GM21515 (cell line): ENCODE measurements at regions not wholly inside any gene's neighbourhood (a gene's known extent, or its start where the extent isn't known, plus 50 kb on each side); places are given as distances from the start of the nearest gene placed in this dataset.
"Not testable (repeated sequence)": the region's sequence is repeated elsewhere in the genome, so short reads cannot be mapped to it uniquely, and the experiment has no call there.

Source experiments
- ATAC-seq: cut with Tn5 transposase; IDR thresholded peaks from one replicate; pipeline ENCODE4 v1.9.1; 2021; ENCODE audit not compliant: unreplicated experiment

GRCh38 chr6:12542319-12543115 lies 174.1 kb upstream of the PHACTR1 start:
- ATAC-seq: not testable (repeated sequence)

- no peak for ATAC-seq
These were observed 172.6 kb upstream of the PHACTR1 start for GRCh38 chr6:12543953-12544352.

GRCh38 chr6:12544821-12545565 lies 171.6 kb upstream of the PHACTR1 start:
- ATAC-seq: no peak

- ATAC-seq: no peak
These were observed 170.8 kb upstream of the PHACTR1 start for GRCh38 chr6:12545619-12546409.

GRCh38 chr6:12546410-12547002 lies 170.1 kb upstream of the PHACTR1 start:
- no peak for ATAC-seq

GRCh38 chr6:12548526-12548925 lies 168.0 kb upstream of the PHACTR1 start:
- ATAC-seq: no peak

- ATAC-seq: not testable (repeated sequence)
These were observed 167.1 kb upstream of the PHACTR1 start for GRCh38 chr6:12549445-12549844.

GRCh38 chr6:12554820-12555219 lies 161.7 kb upstream of the PHACTR1 start:
- ATAC-seq: not testable (repeated sequence)

GRCh38 chr6:12555267-12555666 lies 161.3 kb upstream of the PHACTR1 start:
- ATAC-seq: no peak

GRCh38 chr6:12555781-12556180 lies 160.8 kb upstream of the PHACTR1 start:
- ATAC-seq: no peak

GRCh38 chr6:12557765-12558164 lies 158.8 kb upstream of the PHACTR1 start:
- no peak for ATAC-seq

- ATAC-seq: no peak
These were observed 156.3 kb upstream of the PHACTR1 start for GRCh38 chr6:12560315-12560714.

- no peak for ATAC-seq
These were observed 149.9 kb upstream of the PHACTR1 start for GRCh38 chr6:12566618-12567123.

GRCh38 chr6:12567682-12568081 lies 148.9 kb upstream of the PHACTR1 start:
- ATAC-seq: no peak

- ATAC-seq: no peak
These were observed 146.9 kb upstream of the PHACTR1 start for GRCh38 chr6:12569646-12570045.

- no peak for ATAC-seq
These were observed 146.0 kb upstream of the PHACTR1 start for GRCh38 chr6:12570461-12571030.

- no peak for ATAC-seq
These were observed 143.4 kb upstream of the PHACTR1 start for GRCh38 chr6:12572896-12573827.

- no peak for ATAC-seq
These were observed 140.6 kb upstream of the PHACTR1 start for GRCh38 chr6:12575961-12576360.

- no peak for ATAC-seq
These were observed 140.2 kb upstream of the PHACTR1 start for GRCh38 chr6:12576389-12576788.
